Sigmoid colon (tissue), 4 donors: ENCODE measurements at regions not wholly inside any gene's neighbourhood (a gene's known extent, or its start where the extent isn't known, plus 50 kb on each side); places are given as distances from the start of the nearest gene placed in this dataset.
"Not testable (repeated sequence)": the region's sequence is repeated elsewhere in the genome, so short reads cannot be mapped to it uniquely, and the experiment has no call there.

Source experiments
- POLR2A ChIP-seq, 2 donors: fragments of 450-650 bp; IDR thresholded peaks; one replicate each; pipeline ENCODE4 v1.6.1; 2016; ENCODE audit warnings: antibody characterized with exemption in 2 of 2, mild to moderate bottlenecking in 2 of 2, moderate library complexity in 2 of 2
- POLR2AphosphoS5 ChIP-seq, 4 donors: sonication (generic); formaldehyde crosslinking; IDR thresholded peaks; one replicate each; pipeline ENCODE4 v1.6.1; 2017; ENCODE audit warnings: antibody characterized with exemption in 4 of 4

DNA sequence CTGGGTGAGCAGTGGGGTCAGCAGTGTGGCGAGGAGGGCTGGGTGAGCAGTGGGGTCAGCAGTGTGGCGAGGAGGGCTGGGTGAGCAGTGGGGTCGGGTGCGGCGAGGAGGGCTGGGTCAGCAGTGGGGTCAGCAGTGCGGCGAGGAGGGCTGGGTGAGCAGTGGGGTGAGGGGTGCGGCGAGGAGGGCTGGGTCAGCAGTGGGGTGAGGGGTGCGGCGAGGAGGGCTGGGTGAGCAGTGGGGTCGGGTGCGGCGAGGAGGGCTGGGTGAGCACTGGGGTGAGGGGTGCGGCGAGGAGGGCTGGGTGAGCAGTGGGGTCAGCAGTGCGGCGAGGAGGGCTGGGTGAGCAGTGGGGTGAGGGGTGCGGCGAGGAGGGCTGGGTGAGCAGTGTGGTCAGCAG, 93.2 kb downstream of the METRNL start:
- not testable (repeated sequence) for TF ChIP-seq POLR2A, POLR2AphosphoS5 (IDR thresholded peaks at IDR 0.05)
